A172 (cell line): ENCODE measurements at regions not wholly inside any gene's neighbourhood (a gene's known extent, or its start where the extent isn't known, plus 50 kb on each side); places are given as distances from the start of the nearest gene placed in this dataset.
A peak's percentile ranks its signal among the peaks of the same experiment; 100 is the strongest.

Experiments
- DNase-seq: peaks from one replicate; pipeline ENCODE4 v3.0.0-alpha.2; 2015; ENCODE audit warnings: low spot score

GRCh38 chr10:112047674-112048073, 135.9 kb downstream of the GPAM start:
- DNase-seq = no peak

GRCh38 chr10:112052166-112052565, 131.4 kb downstream of the GPAM start:
- DNase-seq = no peak

- no peak for DNase-seq
These were observed 129.7 kb downstream of the GPAM start for GRCh38 chr10:112053895-112054294.

- DNase-seq = no peak
These were observed 129.0 kb downstream of the GPAM start for GRCh38 chr10:112054516-112054915.

- no peak for DNase-seq
These were observed 126.5 kb downstream of the GPAM start for GRCh38 chr10:112057072-112057471.

GRCh38 chr10:112059220-112059619, 124.3 kb downstream of the GPAM start:
- no peak for DNase-seq

GRCh38 chr10:112071596-112072133, 111.9 kb downstream of the GPAM start:
- DNase-seq = no peak

- DNase-seq = no peak
These were observed 105.6 kb downstream of the GPAM start for GRCh38 chr10:112078003-112078402.

- DNase-seq = no peak
These were observed 103.3 kb downstream of the GPAM start for GRCh38 chr10:112080231-112080630.

GRCh38 chr10:112082120-112082519, 101.4 kb downstream of the GPAM start:
- no peak for DNase-seq

- no peak for DNase-seq
These were observed 100.1 kb downstream of the GPAM start for GRCh38 chr10:112083472-112083871.

GRCh38 chr10:112087953-112088456, 95.6 kb downstream of the GPAM start:
- DNase-seq = no peak

- DNase-seq = no peak
These were observed 91.9 kb downstream of the GPAM start for GRCh38 chr10:112091703-112092102.

- peak; percentile 45 for DNase-seq
These were observed 91.0 kb downstream of the GPAM start for GRCh38 chr10:112092519-112092918.

GRCh38 chr10:112094984-112095383, 88.6 kb downstream of the GPAM start:
- DNase-seq = no peak

GRCh38 chr10:112095731-112096130, 87.8 kb downstream of the GPAM start:
- DNase-seq = no peak

- no peak for DNase-seq
These were observed 84.9 kb downstream of the GPAM start for GRCh38 chr10:112098682-112099081.
